Upper lobe of left lung (tissue), 6 donors: ENCODE measurements at regions not wholly inside any gene's neighbourhood (a gene's known extent, or its start where the extent isn't known, plus 50 kb on each side); places are given as distances from the start of the nearest gene placed in this dataset.

Experiments
- ATAC-seq, 2 donors: fragments of 200-7000 bp; cut with Tn5 transposase; one replicate each; pipeline ENCODE4 v1.9.1; 2022; ENCODE audit warnings: mild to moderate bottlenecking in 2 of 2, moderate library complexity in 2 of 2; ENCODE audit not compliant: low FRiP score in 2 of 2
- DNase-seq, 2 donors: peaks; one replicate each; pipeline ENCODE4 v3.0.0-alpha.2; 2019 to 2020
- H3K27ac ChIP-seq, 4 donors: fragments of 200-600 bp; sonication (generic); one replicate each; pipeline ENCODE4 v1.5.1; 2016 to 2019
- H3K27me3 ChIP-seq, 4 donors: fragments of 200-600 bp; sonication (generic); one replicate each; pipeline ENCODE4 v1.5.1; 2017 to 2019
- H3K36me3 ChIP-seq, 4 donors: fragments of 200-600 bp; sonication (generic); one replicate each; pipeline ENCODE4 v1.5.1; 2016 to 2019
- H3K4me1 ChIP-seq, 4 donors: fragments of 200-600 bp; sonication (generic); one replicate each; pipeline ENCODE4 v1.5.1; 2018 to 2019
- H3K4me3 ChIP-seq, 4 donors: fragments of 200-600 bp; sonication (generic); one replicate each; pipeline ENCODE4 v1.5.1; 2017 to 2019; ENCODE audit warnings: mild to moderate bottlenecking in 2 of 4, moderate library complexity in 1 of 4
- H3K9me3 ChIP-seq, 4 donors: fragments of 200-600 bp; sonication (generic); one replicate each; pipeline ENCODE4 v1.5.1; 2018 to 2019
- EP300 ChIP-seq, 4 donors: sonication (generic); formaldehyde crosslinking; IDR thresholded peaks; one replicate each; pipeline ENCODE4 v1.5.1; 2017; ENCODE audit warnings: antibody characterized with exemption in 4 of 4, control low read depth in 2 of 4
- POLR2A ChIP-seq, 4 donors: fragments of 450-650 bp; IDR thresholded peaks; one replicate each; pipeline ENCODE4 v1.5.1; 2016 to 2017; ENCODE audit warnings: antibody characterized with exemption in 4 of 4, mild to moderate bottlenecking in 2 of 4
- POLR2AphosphoS5 ChIP-seq, 2 donors: sonication (generic); formaldehyde crosslinking; IDR thresholded peaks; one replicate each; pipeline ENCODE4 v1.5.1; 2017; ENCODE audit warnings: antibody characterized with exemption in 2 of 2
- WGBS, 2 donors: methylation state at CpG; one replicate each; pipeline ENCODE4 v1.1.5; 2017 to 2018; 5-methylcytosine and 5-hydroxymethylcytosine counted together
- TF ChIP-seq, protein P1 (sequence below), 6 experiments: fragments of 450-650 bp in 4 of 6; fragments of 200-600 bp in 2 of 6; sonication (generic) in 2 of 6; IDR thresholded peaks; one replicate each; pipeline ENCODE4 v1.5.1; 2016 to 2019; ENCODE audit warnings: antibody characterized with exemption in 6 of 6
- donor health status: DM: no; HTN: no; CAD: no; lungs with moderate emphysema.
- donor health status: DM: no; HTN: yes; CAD: no; lungs with severe emphysema.

- no peaks in the 10 kb centered on the region for H3K4me1 ChIP-seq
- H3K27me3 ChIP-seq: no peaks in the 10 kb centered on the region
- TF ChIP-seq EP300 (IDR thresholded peaks at IDR 0.05): no peak
- no peak for TF ChIP-seq POLR2AphosphoS5 (IDR thresholded peaks at IDR 0.05)
- TF ChIP-seq, protein P1, sequence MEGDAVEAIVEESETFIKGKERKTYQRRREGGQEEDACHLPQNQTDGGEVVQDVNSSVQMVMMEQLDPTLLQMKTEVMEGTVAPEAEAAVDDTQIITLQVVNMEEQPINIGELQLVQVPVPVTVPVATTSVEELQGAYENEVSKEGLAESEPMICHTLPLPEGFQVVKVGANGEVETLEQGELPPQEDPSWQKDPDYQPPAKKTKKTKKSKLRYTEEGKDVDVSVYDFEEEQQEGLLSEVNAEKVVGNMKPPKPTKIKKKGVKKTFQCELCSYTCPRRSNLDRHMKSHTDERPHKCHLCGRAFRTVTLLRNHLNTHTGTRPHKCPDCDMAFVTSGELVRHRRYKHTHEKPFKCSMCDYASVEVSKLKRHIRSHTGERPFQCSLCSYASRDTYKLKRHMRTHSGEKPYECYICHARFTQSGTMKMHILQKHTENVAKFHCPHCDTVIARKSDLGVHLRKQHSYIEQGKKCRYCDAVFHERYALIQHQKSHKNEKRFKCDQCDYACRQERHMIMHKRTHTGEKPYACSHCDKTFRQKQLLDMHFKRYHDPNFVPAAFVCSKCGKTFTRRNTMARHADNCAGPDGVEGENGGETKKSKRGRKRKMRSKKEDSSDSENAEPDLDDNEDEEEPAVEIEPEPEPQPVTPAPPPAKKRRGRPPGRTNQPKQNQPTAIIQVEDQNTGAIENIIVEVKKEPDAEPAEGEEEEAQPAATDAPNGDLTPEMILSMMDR (IDR thresholded peaks at IDR 0.05): no peak
- no peak for TF ChIP-seq POLR2A (IDR thresholded peaks at IDR 0.05)
- H3K36me3 ChIP-seq: no peaks in the 10 kb centered on the region
- no peak for ATAC-seq
- H3K9me3 ChIP-seq: no peaks in the 10 kb centered on the region
- H3K27ac ChIP-seq: no peak overlapping the region
- 69 to 75% methylated on average over 7 of the region's 7 CpGs for WGBS, 2 donors
- H3K4me3 ChIP-seq: no peak overlapping the region
- DNase-seq: no peak
Observed at GRCh38 chr5:162487528-162488525, 420.3 kb downstream of the GABRG2 start.

GRCh38 chr5:162496100-162496808 is 428.7 kb downstream of the GABRG2 start:
- TF ChIP-seq POLR2A (IDR thresholded peaks at IDR 0.05) (no peak), POLR2AphosphoS5 (IDR thresholded peaks at IDR 0.05) (no peak), EP300 (IDR thresholded peaks at IDR 0.05) (no peak)
- TF ChIP-seq, protein P1 (IDR thresholded peaks at IDR 0.05): no peak
- no peak overlapping the region for H3K27ac ChIP-seq
- H3K4me1 ChIP-seq: no peaks in the 10 kb centered on the region
- WGBS, 2 donors: 70 to 73% methylated on average over 5 of the region's 5 CpGs
- H3K36me3 ChIP-seq: no peaks in the 10 kb centered on the region
- no peaks in the 10 kb centered on the region for H3K9me3 ChIP-seq
- no peak overlapping the region for H3K4me3 ChIP-seq
- DNase-seq: no peak
- ATAC-seq: no peak
- H3K27me3 ChIP-seq: no peaks in the 10 kb centered on the region

DNA sequence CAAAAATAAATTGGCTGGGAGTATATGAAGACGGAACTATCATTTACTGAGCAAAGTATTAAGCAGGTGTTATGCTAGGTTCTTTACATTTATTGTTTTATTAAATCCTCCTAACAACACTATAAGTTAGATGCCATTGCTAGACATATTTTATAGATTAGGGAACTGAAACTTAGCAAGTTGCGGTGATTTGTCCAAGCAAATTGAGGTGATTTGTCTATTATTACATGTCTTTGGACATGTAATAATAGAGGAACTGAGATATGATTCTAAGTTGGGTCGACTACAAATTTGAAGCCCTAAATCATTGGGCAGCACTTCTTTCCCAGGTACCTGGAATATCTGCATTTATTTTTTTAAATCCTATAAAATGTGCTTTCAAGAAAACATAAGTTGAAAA is 429.9 kb downstream of the GABRG2 start:
- no peak for DNase-seq
- no peak for TF ChIP-seq POLR2AphosphoS5 (IDR thresholded peaks at IDR 0.05)
- TF ChIP-seq EP300 (IDR thresholded peaks at IDR 0.05): no peak
- TF ChIP-seq POLR2A (IDR thresholded peaks at IDR 0.05): no peak
- TF ChIP-seq, protein P1 (IDR thresholded peaks at IDR 0.05): no peak
- ATAC-seq: no peak
- H3K4me3 ChIP-seq: no peak overlapping the region
- no peaks in the 10 kb centered on the region for H3K4me1 ChIP-seq
- no peaks in the 10 kb centered on the region for H3K9me3 ChIP-seq
- no peak overlapping the region for H3K27ac ChIP-seq
- no peaks in the 10 kb centered on the region for H3K36me3 ChIP-seq
- no peaks in the 10 kb centered on the region for H3K27me3 ChIP-seq
- 70 to 81% methylated on average over 3 of the region's 3 CpGs for WGBS, 2 donors

- Histone ChIP-seq H3K36me3 (no peaks in the 10 kb centered on the region), H3K27ac (no peak overlapping the region), H3K27me3 (no peaks in the 10 kb centered on the region), H3K9me3 (peaks cover 0 to 4% (median 0%) of the 10 kb centered on the region in 4 donors), H3K4me1 (no peaks in the 10 kb centered on the region), H3K4me3 (no peak overlapping the region)
- ATAC-seq (no peak), DNase-seq (no peak)
- no peak for TF ChIP-seq EP300 (IDR thresholded peaks at IDR 0.05)
- TF ChIP-seq POLR2AphosphoS5 (IDR thresholded peaks at IDR 0.05): no peak
- TF ChIP-seq POLR2A (IDR thresholded peaks at IDR 0.05): no peak
- TF ChIP-seq, protein P1 (IDR thresholded peaks at IDR 0.05): no peak
- 60 to 66% methylated on average over 3 of the region's 3 CpGs for WGBS, 2 donors
Observed at GRCh38 chr5:162502780-162503179, 435.2 kb downstream of the GABRG2 start.
